AG09309 (cell line): ENCODE measurements at regions not wholly inside any gene's neighbourhood (a gene's known extent, or its start where the extent isn't known, plus 50 kb on each side); places are given as distances from the start of the nearest gene placed in this dataset.

Experiments used
- DNase-seq: peaks from one replicate; pipeline ENCODE4 v3.0.0-alpha.2; 2010; ENCODE audit warnings: low read depth
- H3K4me3 ChIP-seq: 2 replicates; pipeline ENCODE4 v1.5.1; 2011; ENCODE audit warnings: mild to moderate bottlenecking, low read depth, low read length, moderate library complexity; ENCODE audit not compliant: control insufficient read depth
- CTCF ChIP-seq: IDR thresholded peaks from 2 replicates; pipeline ENCODE4 v1.5.1; 2011; ENCODE audit warnings: mild to moderate bottlenecking, low read depth, low read length, inconsistent platforms; ENCODE audit not compliant: insufficient read depth, control insufficient read depth; ENCODE audit errors: missing control alignments

- no peak overlapping the region for H3K4me3 ChIP-seq
- peak; percentile 8 for DNase-seq
Observed at GRCh38 chr21:16800536-16801275, 712.1 kb upstream of the CXADR start.

GRCh38 chr21:16811011-16811410 lies 701.8 kb upstream of the CXADR start:
- no peak overlapping the region for H3K4me3 ChIP-seq
- no peak for TF ChIP-seq CTCF
- DNase-seq: peak; percentile 11

More at GRCh38 chr21:16800536-16801275, 712.1 kb upstream of the CXADR start:
- no peak for TF ChIP-seq CTCF

DNA sequence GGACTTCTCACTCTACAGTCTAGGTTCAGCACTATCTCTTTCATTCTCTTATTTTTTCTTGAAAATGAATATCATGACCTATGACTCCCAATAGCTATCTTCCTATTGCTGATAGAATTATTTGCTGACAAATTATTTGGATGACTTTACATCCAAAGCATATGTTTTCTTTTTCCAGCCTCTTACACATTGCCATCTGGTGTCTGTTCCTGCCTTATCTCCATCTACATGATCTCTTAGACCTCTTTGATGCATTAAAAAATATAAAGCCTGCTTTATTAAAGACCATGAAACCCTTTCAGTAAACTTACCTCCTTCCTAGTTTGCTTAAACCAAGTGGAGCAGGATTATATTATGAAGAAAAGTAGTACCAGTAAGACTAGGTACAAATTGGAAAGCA lies 700.9 kb upstream of the CXADR start:
- TF ChIP-seq CTCF: no peak
- no peak for DNase-seq
- H3K4me3 ChIP-seq: no peak overlapping the region

DNA sequence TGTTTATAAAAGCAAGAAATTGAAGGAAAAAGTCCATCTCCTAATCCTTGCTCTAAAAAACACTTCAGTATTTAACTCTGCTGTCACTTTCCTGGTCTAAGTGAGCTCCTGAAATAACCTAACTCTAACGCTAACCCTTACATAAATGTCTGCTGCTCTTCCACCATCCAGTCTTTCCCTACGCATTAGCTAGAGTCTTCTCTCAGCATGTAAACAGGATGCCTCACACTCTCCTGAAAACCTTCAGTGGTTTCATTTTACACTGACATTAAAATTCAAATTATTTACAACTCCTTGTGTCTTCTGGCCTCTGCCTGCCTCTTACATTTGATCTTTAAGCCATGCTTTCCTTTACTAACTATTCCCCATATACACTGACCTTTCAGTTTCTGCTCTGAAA lies 697.6 kb upstream of the CXADR start:
- no peak overlapping the region for H3K4me3 ChIP-seq
- no peak for TF ChIP-seq CTCF
- no peak for DNase-seq

DNA sequence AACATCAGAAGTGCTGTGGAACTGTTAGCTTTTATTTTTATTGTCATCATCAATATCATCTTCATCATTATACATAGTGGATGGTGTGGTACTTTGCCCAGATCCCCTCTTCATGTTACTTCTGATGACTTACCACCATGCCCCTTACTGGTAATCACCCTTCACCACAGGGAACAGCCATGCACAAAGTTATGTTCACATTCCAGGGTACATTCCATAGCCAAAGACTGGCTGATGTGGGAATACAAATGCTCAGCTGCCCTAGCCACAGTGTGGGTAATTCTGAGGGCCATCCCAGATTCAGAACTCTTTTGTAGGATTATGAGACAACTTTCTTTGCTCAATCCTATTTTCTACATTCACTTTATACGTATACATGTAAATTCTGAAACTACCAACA lies 691.3 kb upstream of the CXADR start:
- no peak for DNase-seq
- TF ChIP-seq CTCF: no peak
- no peak overlapping the region for H3K4me3 ChIP-seq

DNA sequence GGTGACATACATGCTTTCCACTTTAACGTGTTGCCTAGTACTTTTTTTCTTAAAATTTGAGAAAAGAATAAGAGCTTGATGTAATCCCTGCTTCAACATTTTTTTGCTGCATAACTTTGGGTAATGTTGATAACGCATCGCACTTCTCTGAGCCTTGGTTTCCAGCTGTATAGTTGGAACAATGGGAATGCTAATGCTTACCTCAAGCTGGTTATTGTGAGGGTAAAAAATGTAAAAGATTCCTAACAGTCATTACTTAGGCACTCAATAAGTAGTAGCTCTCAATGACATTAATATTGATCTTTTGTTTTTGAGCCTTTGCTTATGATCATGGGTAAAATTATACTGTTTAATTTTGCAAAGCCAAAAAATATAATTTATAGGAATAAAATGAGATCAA lies 683.3 kb upstream of the CXADR start:
- no peak for TF ChIP-seq CTCF
- no peak overlapping the region for H3K4me3 ChIP-seq
- no peak for DNase-seq
